Mammary epithelial cell (primary cell): ENCODE measurements at regions not wholly inside any gene's neighbourhood (a gene's known extent, or its start where the extent isn't known, plus 50 kb on each side); places are given as distances from the start of the nearest gene placed in this dataset.

Source experiments
- EZH2 ChIP-seq: IDR thresholded peaks from 2 replicates; pipeline ENCODE4 v1.6.1; 2012; ENCODE audit warnings: low read length, inconsistent platforms, borderline replicate concordance
- TF ChIP-seq, protein P1 (sequence below), 2 donors: IDR thresholded peaks in 1 of 2; conservative IDR thresholded peaks in 1 of 2; 2 replicates each; pipeline ENCODE4 v1.5.1; 2011 to 2012; ENCODE audit warnings: inconsistent platforms in 2 of 2, low read length in 2 of 2, mild to moderate bottlenecking in 2 of 2, control low read depth in 1 of 2, low read depth in 1 of 2; ENCODE audit not compliant: insufficient read depth in 1 of 2; ENCODE audit errors: extremely low read depth in 1 of 2

DNA sequence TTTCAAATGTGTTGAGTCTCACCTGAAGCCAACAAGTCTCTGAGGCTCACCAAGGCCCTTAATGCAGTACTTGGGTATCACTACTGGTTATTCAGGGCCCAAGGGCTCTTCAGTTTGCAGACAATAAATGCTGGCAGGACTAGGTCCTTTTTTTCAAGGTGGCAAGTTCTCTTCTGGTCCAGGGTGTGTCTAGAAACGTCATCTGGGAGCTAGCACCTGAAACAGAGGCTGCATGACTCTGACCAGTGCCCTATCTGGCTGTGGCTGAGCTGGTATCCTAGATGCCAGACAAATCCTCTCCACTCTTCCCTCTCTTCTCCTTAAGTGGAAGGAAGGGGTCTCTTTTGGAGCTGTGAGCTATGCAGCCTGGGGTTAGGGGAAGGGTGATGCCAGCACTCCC, 276.8 kb downstream of the PYDC2 start:
- TF ChIP-seq, protein P1, sequence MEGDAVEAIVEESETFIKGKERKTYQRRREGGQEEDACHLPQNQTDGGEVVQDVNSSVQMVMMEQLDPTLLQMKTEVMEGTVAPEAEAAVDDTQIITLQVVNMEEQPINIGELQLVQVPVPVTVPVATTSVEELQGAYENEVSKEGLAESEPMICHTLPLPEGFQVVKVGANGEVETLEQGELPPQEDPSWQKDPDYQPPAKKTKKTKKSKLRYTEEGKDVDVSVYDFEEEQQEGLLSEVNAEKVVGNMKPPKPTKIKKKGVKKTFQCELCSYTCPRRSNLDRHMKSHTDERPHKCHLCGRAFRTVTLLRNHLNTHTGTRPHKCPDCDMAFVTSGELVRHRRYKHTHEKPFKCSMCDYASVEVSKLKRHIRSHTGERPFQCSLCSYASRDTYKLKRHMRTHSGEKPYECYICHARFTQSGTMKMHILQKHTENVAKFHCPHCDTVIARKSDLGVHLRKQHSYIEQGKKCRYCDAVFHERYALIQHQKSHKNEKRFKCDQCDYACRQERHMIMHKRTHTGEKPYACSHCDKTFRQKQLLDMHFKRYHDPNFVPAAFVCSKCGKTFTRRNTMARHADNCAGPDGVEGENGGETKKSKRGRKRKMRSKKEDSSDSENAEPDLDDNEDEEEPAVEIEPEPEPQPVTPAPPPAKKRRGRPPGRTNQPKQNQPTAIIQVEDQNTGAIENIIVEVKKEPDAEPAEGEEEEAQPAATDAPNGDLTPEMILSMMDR (conservative IDR thresholded peaks at IDR 0.05 in 1 of 2, IDR thresholded peaks at IDR 0.05 in 1 of 2; ENCODE audit: extremely low read depth in 1 of 2, insufficient read depth in 1 of 2, low read depth in 1 of 2, low read length in 2 of 2) = no peak
- no peak for TF ChIP-seq EZH2
